ENCODE measurements at regions not wholly inside any gene's neighbourhood (a gene's known extent, or its start where the extent isn't known, plus 50 kb on each side); places are given as distances from the start of the nearest gene placed in this dataset.

DNA sequence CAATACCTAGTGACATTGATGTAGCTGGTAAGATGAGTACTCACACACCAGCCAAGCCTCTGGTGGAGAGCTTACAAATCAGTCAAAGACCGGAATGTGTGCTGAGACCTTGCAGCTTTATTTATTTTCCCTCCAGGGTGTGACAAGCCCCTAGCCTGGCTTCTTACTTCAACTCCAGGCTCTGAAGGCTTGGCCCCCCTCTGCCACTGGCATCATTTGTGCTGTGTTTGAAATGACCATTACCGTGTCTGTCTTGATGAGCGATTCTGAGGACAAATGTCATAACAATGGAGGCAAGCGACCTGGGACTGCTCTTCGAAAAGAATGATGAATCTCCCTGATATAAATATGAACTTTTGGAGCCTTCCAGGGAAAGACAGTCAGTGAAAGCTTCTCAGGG lies 749.9 kb upstream of the HS6ST1 start:
- H3K27ac ChIP-seq (ENCODE audit: insufficient read depth, low read length), result no peak overlapping the region
- H3K9me3 ChIP-seq (ENCODE audit: control insufficient read depth, insufficient read depth, low read depth, low read length), result no peaks in the 10 kb centered on the region
- H3K9ac ChIP-seq (ENCODE audit: insufficient read depth, low read length), result no peak overlapping the region
- H4K20me1 ChIP-seq (ENCODE audit: control insufficient read depth, extremely low read depth, insufficient read depth, low read length), result no peaks in the 10 kb centered on the region
- H3K4me2 ChIP-seq (ENCODE audit: extremely low read depth, insufficient read depth, low read length), result no peak overlapping the region
- H3K4me3 ChIP-seq (replicated peaks in 1 of 4; ENCODE audit: control extremely low read depth in 1 of 4, insufficient read depth in 1 of 4, low read depth in 3 of 4, low read length in 4 of 4), result no peak overlapping the region
- no peaks in the 10 kb centered on the region for H3K4me1 ChIP-seq (ENCODE audit: control insufficient read depth, extremely low read depth, insufficient read depth, low read length)
- H2AFZ ChIP-seq (ENCODE audit: low read length), result no peak overlapping the region
- H3K79me2 ChIP-seq (ENCODE audit: control insufficient read depth, insufficient read depth, low read length), result no peaks in the 10 kb centered on the region
- no peak for DNase-seq (ENCODE audit: low read depth in 2 of 2)
- H3K36me3 ChIP-seq (ENCODE audit: control insufficient read depth, insufficient read depth, low read length), result no peaks in the 10 kb centered on the region
- TF ChIP-seq, protein P1, sequence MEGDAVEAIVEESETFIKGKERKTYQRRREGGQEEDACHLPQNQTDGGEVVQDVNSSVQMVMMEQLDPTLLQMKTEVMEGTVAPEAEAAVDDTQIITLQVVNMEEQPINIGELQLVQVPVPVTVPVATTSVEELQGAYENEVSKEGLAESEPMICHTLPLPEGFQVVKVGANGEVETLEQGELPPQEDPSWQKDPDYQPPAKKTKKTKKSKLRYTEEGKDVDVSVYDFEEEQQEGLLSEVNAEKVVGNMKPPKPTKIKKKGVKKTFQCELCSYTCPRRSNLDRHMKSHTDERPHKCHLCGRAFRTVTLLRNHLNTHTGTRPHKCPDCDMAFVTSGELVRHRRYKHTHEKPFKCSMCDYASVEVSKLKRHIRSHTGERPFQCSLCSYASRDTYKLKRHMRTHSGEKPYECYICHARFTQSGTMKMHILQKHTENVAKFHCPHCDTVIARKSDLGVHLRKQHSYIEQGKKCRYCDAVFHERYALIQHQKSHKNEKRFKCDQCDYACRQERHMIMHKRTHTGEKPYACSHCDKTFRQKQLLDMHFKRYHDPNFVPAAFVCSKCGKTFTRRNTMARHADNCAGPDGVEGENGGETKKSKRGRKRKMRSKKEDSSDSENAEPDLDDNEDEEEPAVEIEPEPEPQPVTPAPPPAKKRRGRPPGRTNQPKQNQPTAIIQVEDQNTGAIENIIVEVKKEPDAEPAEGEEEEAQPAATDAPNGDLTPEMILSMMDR (conservative IDR thresholded peaks at IDR 0.05 in 1 of 2, IDR thresholded peaks at IDR 0.05 in 1 of 2; ENCODE audit: low read depth in 1 of 2, low read length in 2 of 2), result no peak
- TF ChIP-seq EZH2 (IDR thresholded peaks at IDR 0.05; ENCODE audit: low read length, missing control alignments), result no peak
- H3K27me3 ChIP-seq (ENCODE audit: control insufficient read depth, insufficient read depth, low read length), result no peaks in the 10 kb centered on the region

DNA sequence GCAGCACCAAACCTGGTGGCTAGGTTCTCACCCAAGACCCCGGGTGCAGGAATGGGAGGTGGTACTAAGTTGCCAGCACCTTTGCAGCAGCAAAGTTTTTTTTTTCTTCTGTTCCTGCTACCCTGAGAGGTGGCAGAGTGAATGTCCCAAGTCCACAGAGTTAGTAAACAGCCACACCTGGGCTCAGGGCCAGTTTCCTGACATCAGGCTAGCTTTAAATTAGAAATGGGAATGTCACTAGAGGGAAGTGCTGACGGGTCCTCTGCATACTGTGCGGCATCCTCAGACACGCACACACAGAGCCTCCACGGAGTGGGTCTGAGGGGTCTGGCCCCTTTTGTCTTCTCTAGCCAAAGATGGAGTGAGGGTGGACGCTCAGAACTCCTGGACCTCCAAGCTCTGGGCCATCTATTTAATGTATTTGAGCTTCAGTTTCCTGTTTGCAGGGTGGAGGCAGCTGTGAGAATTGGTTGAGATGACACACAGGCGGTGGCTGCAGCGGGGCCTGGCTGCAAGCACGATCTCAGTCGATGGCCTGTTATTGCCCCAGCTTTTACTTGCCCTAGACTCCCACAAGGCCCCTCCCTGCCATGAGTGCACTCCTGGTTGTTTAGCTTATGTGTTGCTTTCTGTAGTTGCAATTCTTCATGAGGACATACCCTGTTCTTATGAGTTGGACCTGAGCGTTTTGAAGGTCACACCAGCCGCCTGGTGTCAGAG lies 751.4 kb upstream of the HS6ST1 start:
- H3K4me2 ChIP-seq (ENCODE audit: extremely low read depth, insufficient read depth, low read length), result no peak overlapping the region
- H3K27me3 ChIP-seq (ENCODE audit: control insufficient read depth, insufficient read depth, low read length), result no peaks in the 10 kb centered on the region
- H3K79me2 ChIP-seq (ENCODE audit: control insufficient read depth, insufficient read depth, low read length), result no peaks in the 10 kb centered on the region
- no peak for TF ChIP-seq EZH2 (IDR thresholded peaks at IDR 0.05; ENCODE audit: low read length, missing control alignments)
- TF ChIP-seq, protein P1 (conservative IDR thresholded peaks at IDR 0.05 in 1 of 2, IDR thresholded peaks at IDR 0.05 in 1 of 2; ENCODE audit: low read depth in 1 of 2, low read length in 2 of 2), result no peak
- H3K4me3 ChIP-seq (replicated peaks in 1 of 4; ENCODE audit: control extremely low read depth in 1 of 4, insufficient read depth in 1 of 4, low read depth in 3 of 4, low read length in 4 of 4), result no peak overlapping the region
- DNase-seq (ENCODE audit: low read depth in 2 of 2), result no peak
- H3K36me3 ChIP-seq (ENCODE audit: control insufficient read depth, insufficient read depth, low read length), result no peaks in the 10 kb centered on the region
- H3K27ac ChIP-seq (ENCODE audit: insufficient read depth, low read length), result no peak overlapping the region
- H3K4me1 ChIP-seq (ENCODE audit: control insufficient read depth, extremely low read depth, insufficient read depth, low read length), result no peaks in the 10 kb centered on the region
- no peaks in the 10 kb centered on the region for H4K20me1 ChIP-seq (ENCODE audit: control insufficient read depth, extremely low read depth, insufficient read depth, low read length)
- H3K9me3 ChIP-seq (ENCODE audit: control insufficient read depth, insufficient read depth, low read depth, low read length), result no peaks in the 10 kb centered on the region
- no peak overlapping the region for H3K9ac ChIP-seq (ENCODE audit: insufficient read depth, low read length)
- no peak overlapping the region for H2AFZ ChIP-seq (ENCODE audit: low read length)

DNA sequence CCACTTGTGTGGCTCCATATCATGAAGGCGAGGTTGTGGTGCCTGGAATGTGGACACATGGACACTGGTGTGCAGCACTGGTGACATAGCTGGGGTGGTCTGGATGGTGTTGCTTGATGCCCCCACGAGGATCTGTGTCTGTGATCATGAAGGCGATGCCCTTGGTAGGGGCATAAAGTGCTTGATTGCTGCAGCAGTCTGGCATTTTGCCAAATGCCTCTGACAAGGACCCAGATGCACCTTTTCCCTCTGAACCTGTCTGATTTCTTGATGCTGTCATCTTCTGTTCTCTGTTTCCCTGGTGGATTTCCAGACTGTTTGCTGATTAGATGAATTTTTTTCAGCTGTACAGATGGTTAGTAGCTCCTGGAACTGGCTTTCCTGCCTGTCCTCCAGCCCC lies 752.0 kb upstream of the HS6ST1 start:
- no peaks in the 10 kb centered on the region for H3K36me3 ChIP-seq (ENCODE audit: control insufficient read depth, insufficient read depth, low read length)
- no peaks in the 10 kb centered on the region for H3K9me3 ChIP-seq (ENCODE audit: control insufficient read depth, insufficient read depth, low read depth, low read length)
- DNase-seq (ENCODE audit: low read depth in 2 of 2), result no peak
- H3K79me2 ChIP-seq (ENCODE audit: control insufficient read depth, insufficient read depth, low read length), result no peaks in the 10 kb centered on the region
- H3K27ac ChIP-seq (ENCODE audit: insufficient read depth, low read length), result no peak overlapping the region
- no peaks in the 10 kb centered on the region for H3K4me1 ChIP-seq (ENCODE audit: control insufficient read depth, extremely low read depth, insufficient read depth, low read length)
- H3K4me2 ChIP-seq (ENCODE audit: extremely low read depth, insufficient read depth, low read length), result no peak overlapping the region
- no peak overlapping the region for H3K9ac ChIP-seq (ENCODE audit: insufficient read depth, low read length)
- H3K4me3 ChIP-seq (replicated peaks in 1 of 4; ENCODE audit: control extremely low read depth in 1 of 4, insufficient read depth in 1 of 4, low read depth in 3 of 4, low read length in 4 of 4), result no peak overlapping the region
- no peaks in the 10 kb centered on the region for H3K27me3 ChIP-seq (ENCODE audit: control insufficient read depth, insufficient read depth, low read length)
- no peak for TF ChIP-seq EZH2 (IDR thresholded peaks at IDR 0.05; ENCODE audit: low read length, missing control alignments)
- TF ChIP-seq, protein P1 (conservative IDR thresholded peaks at IDR 0.05 in 1 of 2, IDR thresholded peaks at IDR 0.05 in 1 of 2; ENCODE audit: low read depth in 1 of 2, low read length in 2 of 2), result no peak
- H2AFZ ChIP-seq (ENCODE audit: low read length), result no peak overlapping the region
- no peaks in the 10 kb centered on the region for H4K20me1 ChIP-seq (ENCODE audit: control insufficient read depth, extremely low read depth, insufficient read depth, low read length)
